SK-N-SH (cell line): ENCODE measurements at regions not wholly inside any gene's neighbourhood (a gene's known extent, or its start where the extent isn't known, plus 50 kb on each side); places are given as distances from the start of the nearest gene placed in this dataset.

Experiments used
- MXI1 ChIP-seq: IDR thresholded peaks from 2 replicates; pipeline ENCODE4 v1.6.1; 2012; ENCODE audit warnings: mild to moderate bottlenecking, low read depth, low read length, improper control_type of control experiment
- TAF1 ChIP-seq: IDR thresholded peaks from 2 replicates; pipeline ENCODE4 v1.6.1; 2012; ENCODE audit warnings: low read depth, mild to moderate bottlenecking, low read length, moderate library complexity, borderline replicate concordance
- TCF12 ChIP-seq: IDR thresholded peaks from 2 replicates; pipeline ENCODE4 v1.4.0; 2012
- TF ChIP-seq, protein P1 (sequence below): fragments of 200-600 bp; sonication (generic); IDR thresholded peaks from 2 replicates; pipeline ENCODE4 v1.6.1; 2017; ENCODE audit warnings: antibody characterized with exemption, mild to moderate bottlenecking, moderate library complexity
- TF ChIP-seq, protein P2 (sequence below): IDR thresholded peaks from 2 replicates; pipeline ENCODE4 v1.6.1; 2012; ENCODE audit warnings: mild to moderate bottlenecking, low read depth, low read length, moderate library complexity

GRCh38 chr11:130585545-130585944 is 137.1 kb downstream of the ADAMTS15 start:
- TF ChIP-seq MXI1, result no peak
- TF ChIP-seq, protein P1, sequence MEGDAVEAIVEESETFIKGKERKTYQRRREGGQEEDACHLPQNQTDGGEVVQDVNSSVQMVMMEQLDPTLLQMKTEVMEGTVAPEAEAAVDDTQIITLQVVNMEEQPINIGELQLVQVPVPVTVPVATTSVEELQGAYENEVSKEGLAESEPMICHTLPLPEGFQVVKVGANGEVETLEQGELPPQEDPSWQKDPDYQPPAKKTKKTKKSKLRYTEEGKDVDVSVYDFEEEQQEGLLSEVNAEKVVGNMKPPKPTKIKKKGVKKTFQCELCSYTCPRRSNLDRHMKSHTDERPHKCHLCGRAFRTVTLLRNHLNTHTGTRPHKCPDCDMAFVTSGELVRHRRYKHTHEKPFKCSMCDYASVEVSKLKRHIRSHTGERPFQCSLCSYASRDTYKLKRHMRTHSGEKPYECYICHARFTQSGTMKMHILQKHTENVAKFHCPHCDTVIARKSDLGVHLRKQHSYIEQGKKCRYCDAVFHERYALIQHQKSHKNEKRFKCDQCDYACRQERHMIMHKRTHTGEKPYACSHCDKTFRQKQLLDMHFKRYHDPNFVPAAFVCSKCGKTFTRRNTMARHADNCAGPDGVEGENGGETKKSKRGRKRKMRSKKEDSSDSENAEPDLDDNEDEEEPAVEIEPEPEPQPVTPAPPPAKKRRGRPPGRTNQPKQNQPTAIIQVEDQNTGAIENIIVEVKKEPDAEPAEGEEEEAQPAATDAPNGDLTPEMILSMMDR, result no peak
- no peak for TF ChIP-seq TCF12
- TF ChIP-seq, protein P2, sequence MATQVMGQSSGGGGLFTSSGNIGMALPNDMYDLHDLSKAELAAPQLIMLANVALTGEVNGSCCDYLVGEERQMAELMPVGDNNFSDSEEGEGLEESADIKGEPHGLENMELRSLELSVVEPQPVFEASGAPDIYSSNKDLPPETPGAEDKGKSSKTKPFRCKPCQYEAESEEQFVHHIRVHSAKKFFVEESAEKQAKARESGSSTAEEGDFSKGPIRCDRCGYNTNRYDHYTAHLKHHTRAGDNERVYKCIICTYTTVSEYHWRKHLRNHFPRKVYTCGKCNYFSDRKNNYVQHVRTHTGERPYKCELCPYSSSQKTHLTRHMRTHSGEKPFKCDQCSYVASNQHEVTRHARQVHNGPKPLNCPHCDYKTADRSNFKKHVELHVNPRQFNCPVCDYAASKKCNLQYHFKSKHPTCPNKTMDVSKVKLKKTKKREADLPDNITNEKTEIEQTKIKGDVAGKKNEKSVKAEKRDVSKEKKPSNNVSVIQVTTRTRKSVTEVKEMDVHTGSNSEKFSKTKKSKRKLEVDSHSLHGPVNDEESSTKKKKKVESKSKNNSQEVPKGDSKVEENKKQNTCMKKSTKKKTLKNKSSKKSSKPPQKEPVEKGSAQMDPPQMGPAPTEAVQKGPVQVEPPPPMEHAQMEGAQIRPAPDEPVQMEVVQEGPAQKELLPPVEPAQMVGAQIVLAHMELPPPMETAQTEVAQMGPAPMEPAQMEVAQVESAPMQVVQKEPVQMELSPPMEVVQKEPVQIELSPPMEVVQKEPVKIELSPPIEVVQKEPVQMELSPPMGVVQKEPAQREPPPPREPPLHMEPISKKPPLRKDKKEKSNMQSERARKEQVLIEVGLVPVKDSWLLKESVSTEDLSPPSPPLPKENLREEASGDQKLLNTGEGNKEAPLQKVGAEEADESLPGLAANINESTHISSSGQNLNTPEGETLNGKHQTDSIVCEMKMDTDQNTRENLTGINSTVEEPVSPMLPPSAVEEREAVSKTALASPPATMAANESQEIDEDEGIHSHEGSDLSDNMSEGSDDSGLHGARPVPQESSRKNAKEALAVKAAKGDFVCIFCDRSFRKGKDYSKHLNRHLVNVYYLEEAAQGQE, result no peak
- no peak for TF ChIP-seq TAF1
